HG02884 (cell line): ENCODE measurements at regions not wholly inside any gene's neighbourhood (a gene's known extent, or its start where the extent isn't known, plus 50 kb on each side); places are given as distances from the start of the nearest gene placed in this dataset.

Experiments used
- ATAC-seq: cut with Tn5 transposase; IDR thresholded peaks from one replicate; pipeline ENCODE4 v1.9.1; 2021; ENCODE audit warnings: mild to moderate bottlenecking, moderate library complexity; ENCODE audit not compliant: unreplicated experiment

- ATAC-seq, result no peak
Observed at GRCh38 chr10:2659660-2660209, 407.6 kb upstream of the PFKP start.

- ATAC-seq, result no peak
Observed at GRCh38 chr10:2658780-2659179, 408.6 kb upstream of the PFKP start.

GRCh38 chr10:2650328-2650727, 417.0 kb upstream of the PFKP start:
- ATAC-seq, result no peak

GRCh38 chr10:2641028-2641427, 426.3 kb upstream of the PFKP start:
- no peak for ATAC-seq

GRCh38 chr10:2633630-2634029, 433.7 kb upstream of the PFKP start:
- no peak for ATAC-seq

GRCh38 chr10:2631557-2632205, 435.7 kb upstream of the PFKP start:
- no peak for ATAC-seq

GRCh38 chr10:2628705-2629104, 438.6 kb upstream of the PFKP start:
- no peak for ATAC-seq

- no peak for ATAC-seq
Observed at GRCh38 chr10:2627969-2628368, 439.4 kb upstream of the PFKP start.

GRCh38 chr10:2625094-2625493, 442.3 kb upstream of the PFKP start:
- no peak for ATAC-seq

GRCh38 chr10:2623675-2624274, 443.6 kb upstream of the PFKP start:
- ATAC-seq, result no peak

- no peak for ATAC-seq
Observed at GRCh38 chr10:2620827-2621521, 446.4 kb upstream of the PFKP start.

GRCh38 chr10:2619916-2620315, 447.4 kb upstream of the PFKP start:
- no peak for ATAC-seq

- ATAC-seq, result no peak
Observed at GRCh38 chr10:2619472-2619871, 447.9 kb upstream of the PFKP start.

- ATAC-seq, result no peak
Observed at GRCh38 chr10:2618690-2619089, 448.7 kb upstream of the PFKP start.

- ATAC-seq, result no peak
Observed at GRCh38 chr10:2616215-2616614, 451.1 kb upstream of the PFKP start.

- no peak for ATAC-seq
Observed at GRCh38 chr10:2611603-2612002, 455.7 kb upstream of the PFKP start.

GRCh38 chr10:2610946-2611345, 456.4 kb upstream of the PFKP start:
- ATAC-seq, result no peak

- ATAC-seq, result no peak
Observed at GRCh38 chr10:2604891-2605290, 462.5 kb upstream of the PFKP start.

GRCh38 chr10:2599571-2599970, 467.8 kb upstream of the PFKP start:
- ATAC-seq, result no peak

- no peak for ATAC-seq
Observed at GRCh38 chr10:2592360-2593160, 474.8 kb upstream of the PFKP start.

- ATAC-seq, result no peak
Observed at GRCh38 chr10:2589196-2589595, 478.2 kb upstream of the PFKP start.
